ENCODE measurements at regions not wholly inside any gene's neighbourhood (a gene's known extent, or its start where the extent isn't known, plus 50 kb on each side); places are given as distances from the start of the nearest gene placed in this dataset.

- Mint-ChIP-seq H3K27me3 (ENCODE audit: insufficient read depth, unreplicated experiment) (no peaks in the 10 kb centered on the region), H3K4me1 (ENCODE audit: insufficient read depth, unreplicated experiment) (peaks cover 21% of the 10 kb centered on the region), H3K9me3 (ENCODE audit: unreplicated experiment) (no peaks in the 10 kb centered on the region), H3K36me3 (ENCODE audit: insufficient read depth, unreplicated experiment) (no peaks in the 10 kb centered on the region), H3K4me3 (ENCODE audit: unreplicated experiment) (no peak overlapping the region), H3K27ac (ENCODE audit: low read depth, unreplicated experiment) (no peak overlapping the region)
- ChIA-PET CTCF (interaction anchor here (0.7 kb wide), 1 partner anchor 267 kb away, joined by 4 read pairs; no protein-coding TSS in a partner anchor), POLR2A (no interaction called here)
- TF ChIP-seq CTCF (IDR thresholded peaks at IDR 0.05; ENCODE audit: unreplicated experiment), result no peak
- BruUV-seq (replicated peaks), result no TSS peak
- intact Hi-C loops (cut with micrococcal nuclease), result no loop called here
- DNase-seq (ENCODE audit: unreplicated experiment), result no peak
Observed at GRCh38 chr9:16139774-16140173, 586.9 kb downstream of the CCDC171 start.

- H3K27ac Mint-ChIP-seq (ENCODE audit: low read depth, unreplicated experiment), result peak overlapping the region; percentile 4
- H3K9me3 Mint-ChIP-seq (ENCODE audit: unreplicated experiment), result no peaks in the 10 kb centered on the region
- intact Hi-C loops (cut with micrococcal nuclease), result no loop called here
- CTCF ChIA-PET, result interaction anchor here (0.6 to 2.5 kb wide), 3 partner anchors 10 to 1323 kb away, joined by 4 to 13 read pairs (median 4); no protein-coding TSS in a partner anchor
- no peaks in the 10 kb centered on the region for H3K36me3 Mint-ChIP-seq (ENCODE audit: insufficient read depth, unreplicated experiment)
- no peak for TF ChIP-seq CTCF (IDR thresholded peaks at IDR 0.05; ENCODE audit: unreplicated experiment)
- BruUV-seq (replicated peaks), result no TSS peak
- POLR2A ChIA-PET, result interaction anchor here (1.0 kb wide), 1 partner anchor 78 kb away, joined by 3 read pairs; no protein-coding TSS in a partner anchor
- no peak overlapping the region for H3K4me3 Mint-ChIP-seq (ENCODE audit: unreplicated experiment)
- H3K27me3 Mint-ChIP-seq (ENCODE audit: insufficient read depth, unreplicated experiment), result no peaks in the 10 kb centered on the region
- H3K4me1 Mint-ChIP-seq (ENCODE audit: insufficient read depth, unreplicated experiment), result peaks cover 28% of the 10 kb centered on the region
- no peak for DNase-seq (ENCODE audit: unreplicated experiment)
Observed at GRCh38 chr9:16143310-16143709, 590.5 kb downstream of the CCDC171 start.

- no peaks in the 10 kb centered on the region for H3K27me3 Mint-ChIP-seq (ENCODE audit: insufficient read depth, unreplicated experiment)
- peak; percentile 95 for DNase-seq (ENCODE audit: unreplicated experiment)
- H3K4me3 Mint-ChIP-seq (ENCODE audit: unreplicated experiment), result peak overlapping the region; percentile 50
- no peak for TF ChIP-seq CTCF (IDR thresholded peaks at IDR 0.05; ENCODE audit: unreplicated experiment)
- H3K36me3 Mint-ChIP-seq (ENCODE audit: insufficient read depth, unreplicated experiment), result no peaks in the 10 kb centered on the region
- POLR2A ChIA-PET, result interaction anchor here (1.0 kb wide), 1 partner anchor 411 kb away, joined by 3 read pairs; no protein-coding TSS in a partner anchor
- H3K9me3 Mint-ChIP-seq (ENCODE audit: unreplicated experiment), result no peaks in the 10 kb centered on the region
- peak overlapping the region; percentile 80 for H3K27ac Mint-ChIP-seq (ENCODE audit: low read depth, unreplicated experiment)
- peaks cover 19% of the 10 kb centered on the region for H3K4me1 Mint-ChIP-seq (ENCODE audit: insufficient read depth, unreplicated experiment)
- intact Hi-C loops (cut with micrococcal nuclease), result no loop called here
- BruUV-seq (replicated peaks), result no TSS peak
- CTCF ChIA-PET, result interaction anchor here (0.6 to 2.5 kb wide), 4 partner anchors 10 to 1322 kb away, joined by 3 to 13 read pairs (median 4); no protein-coding TSS in a partner anchor
Observed at GRCh38 chr9:16143947-16144890, 591.4 kb downstream of the CCDC171 start.

GRCh38 chr9:16145196-16145950 is 592.5 kb downstream of the CCDC171 start:
- Mint-ChIP-seq H3K36me3 (ENCODE audit: insufficient read depth, unreplicated experiment) (no peaks in the 10 kb centered on the region), H3K27me3 (ENCODE audit: insufficient read depth, unreplicated experiment) (no peaks in the 10 kb centered on the region), H3K4me1 (ENCODE audit: insufficient read depth, unreplicated experiment) (peaks cover 17% of the 10 kb centered on the region), H3K9me3 (ENCODE audit: unreplicated experiment) (no peaks in the 10 kb centered on the region), H3K27ac (ENCODE audit: low read depth, unreplicated experiment) (peak overlapping the region; percentile 80), H3K4me3 (ENCODE audit: unreplicated experiment) (no peak overlapping the region)
- intact Hi-C loops (cut with micrococcal nuclease), result no loop called here
- DNase-seq (ENCODE audit: unreplicated experiment), result no peak
- TF ChIP-seq CTCF (IDR thresholded peaks at IDR 0.05; ENCODE audit: unreplicated experiment), result no peak
- BruUV-seq (replicated peaks), result no TSS peak
- POLR2A ChIA-PET, result interaction anchor here (1.0 kb wide), 1 partner anchor 412 kb away, joined by 3 read pairs; no protein-coding TSS in a partner anchor
- CTCF ChIA-PET, result interaction anchor here (0.6 kb wide), 3 partner anchors 32 to 176 kb away, joined by 3 to 4 read pairs (median 4); no protein-coding TSS in a partner anchor
